ENCODE measurements at regions not wholly inside any gene's neighbourhood (a gene's known extent, or its start where the extent isn't known, plus 50 kb on each side); places are given as distances from the start of the nearest gene placed in this dataset.

DNA sequence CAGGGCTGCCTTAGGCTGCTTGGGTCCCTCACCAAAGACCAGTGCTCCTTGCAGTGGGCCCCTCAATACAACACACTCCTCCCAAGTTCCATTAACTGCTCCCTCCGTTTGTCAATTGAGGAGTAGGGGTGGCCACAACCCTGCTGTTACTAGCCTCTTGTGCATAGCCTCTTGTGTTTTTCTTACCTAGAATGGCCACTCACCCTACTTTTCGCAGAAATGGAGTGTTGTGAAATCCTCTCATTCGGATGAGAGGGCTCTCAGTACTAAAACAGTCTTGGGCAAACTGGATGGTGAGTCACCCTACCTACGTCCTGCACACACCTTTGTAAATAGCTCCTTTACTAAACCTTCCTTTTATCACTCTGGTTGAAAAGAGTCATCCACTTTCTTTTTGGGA lies 253.9 kb downstream of the OSR1 start:
- no peaks in the 10 kb centered on the region for H3K9me3 ChIP-seq (ENCODE audit: low read length)
- no peak overlapping the region for H3K9ac ChIP-seq (ENCODE audit: low read length)
- H3K4me2 ChIP-seq (ENCODE audit: low read length), result no peak overlapping the region
- TF ChIP-seq EP300 (conservative IDR thresholded peaks at IDR 0.05; ENCODE audit: poor library complexity, severe bottlenecking) (no peak), SMC3 (conservative IDR thresholded peaks at IDR 0.05; ENCODE audit: poor library complexity) (no peak), RAD21 (conservative IDR thresholded peaks at IDR 0.05) (no peak), TAF1 (IDR thresholded peaks at IDR 0.05; ENCODE audit: low read depth) (no peak), MXI1 (conservative IDR thresholded peaks at IDR 0.05; ENCODE audit: poor library complexity, severe bottlenecking) (no peak), POLR2AphosphoS5 (IDR thresholded peaks at IDR 0.05) (no peak), EZH2 (IDR thresholded peaks at IDR 0.05; ENCODE audit: borderline replicate concordance, insufficient read depth, low read length, poor library complexity, severe bottlenecking) (no peak)
- TF ChIP-seq, protein P1, sequence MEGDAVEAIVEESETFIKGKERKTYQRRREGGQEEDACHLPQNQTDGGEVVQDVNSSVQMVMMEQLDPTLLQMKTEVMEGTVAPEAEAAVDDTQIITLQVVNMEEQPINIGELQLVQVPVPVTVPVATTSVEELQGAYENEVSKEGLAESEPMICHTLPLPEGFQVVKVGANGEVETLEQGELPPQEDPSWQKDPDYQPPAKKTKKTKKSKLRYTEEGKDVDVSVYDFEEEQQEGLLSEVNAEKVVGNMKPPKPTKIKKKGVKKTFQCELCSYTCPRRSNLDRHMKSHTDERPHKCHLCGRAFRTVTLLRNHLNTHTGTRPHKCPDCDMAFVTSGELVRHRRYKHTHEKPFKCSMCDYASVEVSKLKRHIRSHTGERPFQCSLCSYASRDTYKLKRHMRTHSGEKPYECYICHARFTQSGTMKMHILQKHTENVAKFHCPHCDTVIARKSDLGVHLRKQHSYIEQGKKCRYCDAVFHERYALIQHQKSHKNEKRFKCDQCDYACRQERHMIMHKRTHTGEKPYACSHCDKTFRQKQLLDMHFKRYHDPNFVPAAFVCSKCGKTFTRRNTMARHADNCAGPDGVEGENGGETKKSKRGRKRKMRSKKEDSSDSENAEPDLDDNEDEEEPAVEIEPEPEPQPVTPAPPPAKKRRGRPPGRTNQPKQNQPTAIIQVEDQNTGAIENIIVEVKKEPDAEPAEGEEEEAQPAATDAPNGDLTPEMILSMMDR (IDR thresholded peaks at IDR 0.05; ENCODE audit: poor library complexity, severe bottlenecking), result no peak
- TF ChIP-seq, protein P2, sequence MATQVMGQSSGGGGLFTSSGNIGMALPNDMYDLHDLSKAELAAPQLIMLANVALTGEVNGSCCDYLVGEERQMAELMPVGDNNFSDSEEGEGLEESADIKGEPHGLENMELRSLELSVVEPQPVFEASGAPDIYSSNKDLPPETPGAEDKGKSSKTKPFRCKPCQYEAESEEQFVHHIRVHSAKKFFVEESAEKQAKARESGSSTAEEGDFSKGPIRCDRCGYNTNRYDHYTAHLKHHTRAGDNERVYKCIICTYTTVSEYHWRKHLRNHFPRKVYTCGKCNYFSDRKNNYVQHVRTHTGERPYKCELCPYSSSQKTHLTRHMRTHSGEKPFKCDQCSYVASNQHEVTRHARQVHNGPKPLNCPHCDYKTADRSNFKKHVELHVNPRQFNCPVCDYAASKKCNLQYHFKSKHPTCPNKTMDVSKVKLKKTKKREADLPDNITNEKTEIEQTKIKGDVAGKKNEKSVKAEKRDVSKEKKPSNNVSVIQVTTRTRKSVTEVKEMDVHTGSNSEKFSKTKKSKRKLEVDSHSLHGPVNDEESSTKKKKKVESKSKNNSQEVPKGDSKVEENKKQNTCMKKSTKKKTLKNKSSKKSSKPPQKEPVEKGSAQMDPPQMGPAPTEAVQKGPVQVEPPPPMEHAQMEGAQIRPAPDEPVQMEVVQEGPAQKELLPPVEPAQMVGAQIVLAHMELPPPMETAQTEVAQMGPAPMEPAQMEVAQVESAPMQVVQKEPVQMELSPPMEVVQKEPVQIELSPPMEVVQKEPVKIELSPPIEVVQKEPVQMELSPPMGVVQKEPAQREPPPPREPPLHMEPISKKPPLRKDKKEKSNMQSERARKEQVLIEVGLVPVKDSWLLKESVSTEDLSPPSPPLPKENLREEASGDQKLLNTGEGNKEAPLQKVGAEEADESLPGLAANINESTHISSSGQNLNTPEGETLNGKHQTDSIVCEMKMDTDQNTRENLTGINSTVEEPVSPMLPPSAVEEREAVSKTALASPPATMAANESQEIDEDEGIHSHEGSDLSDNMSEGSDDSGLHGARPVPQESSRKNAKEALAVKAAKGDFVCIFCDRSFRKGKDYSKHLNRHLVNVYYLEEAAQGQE (IDR thresholded peaks at IDR 0.05; ENCODE audit: borderline replicate concordance), result no peak
- H3K27ac ChIP-seq (ENCODE audit: low read length), result no peak overlapping the region
- no peaks in the 10 kb centered on the region for H3K9me2 ChIP-seq (ENCODE audit: insufficient read depth, low read length)
- H3K27me3 ChIP-seq (ENCODE audit: insufficient read depth, low read depth, low read length), result no peaks in the 10 kb centered on the region
- H2AFZ ChIP-seq (ENCODE audit: low read depth, low read length), result no peak overlapping the region
- H4K20me1 ChIP-seq (ENCODE audit: insufficient read depth), result no peaks in the 10 kb centered on the region
- no peak overlapping the region for H3K4me3 ChIP-seq (ENCODE audit: low read length)
- no peaks in the 10 kb centered on the region for H3K79me2 ChIP-seq (replicated peaks; ENCODE audit: insufficient read depth, low read length)
- no peaks in the 10 kb centered on the region for H3F3A ChIP-seq (ENCODE audit: insufficient read depth, low read length, poor library complexity, severe bottlenecking)
- H3K36me3 ChIP-seq (ENCODE audit: insufficient read depth, low read length), result no peaks in the 10 kb centered on the region

DNA sequence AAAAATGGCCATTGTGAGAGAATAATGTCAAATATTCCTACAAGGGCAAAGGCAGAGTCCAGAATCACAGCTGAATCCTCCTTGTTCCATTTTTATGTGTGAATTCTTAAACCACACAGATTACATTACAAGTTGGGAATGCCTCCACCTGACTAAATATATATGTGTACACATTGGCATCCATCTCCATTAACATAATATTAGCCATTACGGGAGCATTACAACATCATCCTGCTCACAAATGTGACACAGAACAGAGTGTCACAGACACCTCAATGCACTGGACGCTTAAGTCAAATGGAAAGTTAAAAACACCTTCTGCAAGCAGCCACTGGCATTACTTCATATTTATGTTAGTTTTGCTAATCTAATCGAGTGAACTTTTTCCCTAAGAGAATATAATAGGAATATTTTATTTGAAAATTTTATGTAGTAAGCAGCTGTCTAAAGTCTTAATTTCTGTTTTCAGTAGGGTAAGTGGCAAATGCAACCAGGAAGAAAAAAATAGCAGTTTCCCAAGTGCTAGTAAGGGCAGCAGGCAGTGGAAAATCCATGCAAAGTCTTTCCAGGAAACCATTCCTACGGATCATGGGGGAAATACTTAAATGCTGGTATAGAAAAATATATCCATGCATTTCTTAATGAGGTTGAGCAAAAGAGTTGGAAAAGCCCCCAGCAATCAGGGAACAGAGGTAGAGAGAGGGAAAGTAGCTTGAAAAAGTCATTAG lies 255.6 kb downstream of the OSR1 start:
- H4K20me1 ChIP-seq (ENCODE audit: insufficient read depth), result no peaks in the 10 kb centered on the region
- no peak overlapping the region for H2AFZ ChIP-seq (ENCODE audit: low read depth, low read length)
- H3K9ac ChIP-seq (ENCODE audit: low read length), result no peak overlapping the region
- no peaks in the 10 kb centered on the region for H3K9me2 ChIP-seq (ENCODE audit: insufficient read depth, low read length)
- TF ChIP-seq, protein P2 (IDR thresholded peaks at IDR 0.05; ENCODE audit: borderline replicate concordance), result no peak
- H3K79me2 ChIP-seq (replicated peaks; ENCODE audit: insufficient read depth, low read length), result no peaks in the 10 kb centered on the region
- H3K36me3 ChIP-seq (ENCODE audit: insufficient read depth, low read length), result no peaks in the 10 kb centered on the region
- H3K27me3 ChIP-seq (ENCODE audit: insufficient read depth, low read depth, low read length), result no peaks in the 10 kb centered on the region
- no peaks in the 10 kb centered on the region for H3F3A ChIP-seq (ENCODE audit: insufficient read depth, low read length, poor library complexity, severe bottlenecking)
- no peak overlapping the region for H3K4me3 ChIP-seq (ENCODE audit: low read length)
- H3K27ac ChIP-seq (ENCODE audit: low read length), result no peak overlapping the region
- H3K9me3 ChIP-seq (ENCODE audit: low read length), result no peaks in the 10 kb centered on the region
- H3K4me2 ChIP-seq (ENCODE audit: low read length), result no peak overlapping the region

Measured in neural cell (in vitro differentiated cells).